Retina (tissue), 1 donor: ENCODE measurements at regions not wholly inside any gene's neighbourhood (a gene's known extent, or its start where the extent isn't known, plus 50 kb on each side); places are given as distances from the start of the nearest gene placed in this dataset.
"Not testable (repeated sequence)": the region's sequence is repeated elsewhere in the genome, so short reads cannot be mapped to it uniquely, and the experiment has no call there.

Experiments used
- DNase-seq: peaks from one replicate; pipeline ENCODE4 v3.0.0-alpha.2; 2016

GRCh38 chr12:9364224-9365176 is 156.3 kb upstream of the PZP start:
- peak; percentile 34 for DNase-seq

DNA sequence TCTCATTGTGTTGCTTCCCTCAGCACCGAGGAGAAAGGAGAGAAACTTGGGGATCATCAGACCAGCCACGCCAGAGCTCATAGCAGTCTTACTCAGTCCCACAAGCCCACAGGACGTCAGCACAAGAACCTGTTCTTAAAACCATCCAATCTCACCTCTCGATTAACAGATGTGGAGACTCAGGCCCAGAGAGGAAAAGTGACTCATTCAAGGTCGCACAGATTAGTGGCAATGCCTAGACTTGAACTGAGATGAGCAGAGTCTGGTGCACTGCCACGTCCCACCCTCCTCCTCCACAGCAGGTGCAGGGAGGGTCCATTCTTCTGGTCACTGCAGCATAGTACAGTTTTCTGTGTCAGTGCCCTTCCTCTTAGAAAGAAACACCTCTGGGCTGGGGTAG is 154.9 kb upstream of the PZP start:
- DNase-seq: no peak

DNA sequence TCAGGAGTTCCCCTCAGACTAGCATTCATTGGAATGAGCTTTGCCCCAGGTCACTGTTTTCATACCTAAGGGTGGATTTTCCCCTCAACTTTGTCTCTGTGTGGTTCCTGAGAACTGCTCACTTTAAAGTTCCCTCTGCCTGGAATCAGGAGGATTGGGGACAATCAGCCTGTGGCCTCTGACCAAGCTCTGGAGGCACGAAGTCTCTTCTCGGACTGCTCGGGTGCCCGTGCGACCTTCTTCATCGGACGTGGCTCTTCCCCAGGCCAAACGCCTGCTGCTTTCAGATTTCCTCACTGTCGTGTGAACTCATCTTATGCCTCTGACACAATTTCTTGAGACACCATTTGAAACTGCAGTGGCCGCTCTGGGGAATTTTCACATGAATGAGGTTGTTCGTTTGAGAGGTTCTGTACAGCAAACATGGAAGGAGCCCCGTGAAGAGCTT is 153.7 kb upstream of the PZP start:
- DNase-seq: peak; percentile 46

- DNase-seq: not testable (repeated sequence)
These were observed 146.0 kb upstream of the PZP start for GRCh38 chr12:9354009-9354754.

DNA sequence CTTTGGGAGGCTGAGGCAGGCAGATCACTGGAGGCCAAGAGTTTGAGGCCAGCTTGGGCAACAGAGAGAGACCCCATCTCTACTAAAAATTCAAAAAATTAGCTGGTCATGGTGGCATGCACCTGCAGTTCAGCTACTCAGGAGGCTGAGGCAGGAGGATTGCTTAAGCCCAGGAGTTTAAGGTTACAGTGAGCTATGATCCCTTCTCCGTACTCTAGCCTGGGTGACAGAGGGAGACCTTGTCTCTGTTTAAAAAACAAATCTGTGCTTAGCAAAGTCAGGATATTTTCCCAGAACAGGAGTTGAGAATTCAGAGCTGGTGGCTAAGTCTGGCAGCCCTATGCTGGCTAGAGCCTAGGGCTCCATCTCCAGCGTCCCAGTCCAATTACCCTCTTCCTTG is 142.9 kb upstream of the PZP start:
- no peak for DNase-seq

GRCh38 chr12:9349888-9350885 is 142.0 kb upstream of the PZP start:
- DNase-seq: no peak

GRCh38 chr12:9348906-9349518 is 140.8 kb upstream of the PZP start:
- DNase-seq: no peak

- DNase-seq: no peak
These were observed 139.3 kb upstream of the PZP start for GRCh38 chr12:9347328-9348127.

DNA sequence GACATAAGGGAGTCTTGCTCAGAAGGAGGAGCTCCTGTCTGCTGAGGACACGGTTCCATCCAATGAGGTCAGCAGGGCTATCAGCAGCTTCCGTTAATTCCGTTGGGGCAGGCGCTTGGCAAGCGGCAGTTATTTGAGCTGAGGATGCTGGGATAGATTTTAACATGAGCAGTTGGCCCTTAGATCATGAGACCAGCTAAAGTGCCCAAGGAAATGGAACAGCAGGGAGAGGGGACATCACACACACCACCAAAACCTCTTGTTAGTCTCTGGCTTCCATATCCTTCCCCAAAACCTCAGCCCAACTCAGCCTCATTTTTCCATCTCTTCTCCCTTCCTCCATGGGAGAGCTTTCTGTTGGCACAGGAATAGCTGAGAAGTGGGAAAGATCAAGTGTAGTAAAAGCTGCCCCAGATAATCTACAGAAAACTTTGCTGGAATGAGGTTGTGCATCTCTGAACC is 138.7 kb upstream of the PZP start:
- no peak for DNase-seq

DNA sequence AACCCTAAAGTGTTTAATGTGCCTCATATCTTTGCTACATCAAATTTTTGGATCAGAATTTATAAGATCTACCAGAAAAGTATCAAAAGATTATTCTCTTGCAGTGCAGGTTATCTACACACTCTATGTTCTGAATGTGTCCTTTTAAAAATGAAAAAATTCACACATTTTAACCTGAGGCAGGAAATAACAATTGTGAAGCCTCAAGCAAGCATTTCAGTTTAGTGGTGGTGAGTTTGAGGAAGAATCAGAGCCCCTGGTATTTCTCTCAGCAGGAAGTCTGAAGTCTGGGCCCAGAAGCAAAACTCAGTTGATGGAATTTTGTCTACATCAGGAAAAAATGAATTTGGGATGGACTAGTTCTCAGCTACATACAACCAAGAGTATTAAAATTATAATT is 137.0 kb upstream of the PZP start:
- no peak for DNase-seq

DNA sequence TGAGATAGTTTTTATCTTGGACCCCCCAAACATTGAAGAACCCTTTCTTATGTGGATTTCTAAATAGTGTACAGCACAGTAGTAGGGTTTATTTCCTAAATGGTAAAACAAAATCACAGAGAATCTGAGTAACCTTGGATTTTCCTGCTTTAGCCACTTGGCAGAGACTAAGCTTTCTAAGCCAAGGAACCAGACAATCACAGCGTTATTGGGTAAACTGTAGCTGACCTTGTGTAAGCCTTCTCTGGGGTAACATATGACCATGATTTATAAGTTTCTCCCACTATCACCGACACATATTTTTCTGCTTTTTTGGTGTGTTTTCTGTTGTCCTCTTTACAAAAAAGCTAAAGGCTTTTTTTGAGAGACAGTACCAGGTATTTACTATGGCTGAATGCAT is 136.3 kb upstream of the PZP start:
- DNase-seq: no peak

GRCh38 chr12:9343731-9344130 is 135.5 kb upstream of the PZP start:
- DNase-seq: no peak

- no peak for DNase-seq
These were observed 134.6 kb upstream of the PZP start for GRCh38 chr12:9342614-9343353.

GRCh38 chr12:9341260-9341585 is 133.0 kb upstream of the PZP start:
- DNase-seq: no peak

- no peak for DNase-seq
These were observed 132.4 kb upstream of the PZP start for GRCh38 chr12:9340422-9341259.

DNA sequence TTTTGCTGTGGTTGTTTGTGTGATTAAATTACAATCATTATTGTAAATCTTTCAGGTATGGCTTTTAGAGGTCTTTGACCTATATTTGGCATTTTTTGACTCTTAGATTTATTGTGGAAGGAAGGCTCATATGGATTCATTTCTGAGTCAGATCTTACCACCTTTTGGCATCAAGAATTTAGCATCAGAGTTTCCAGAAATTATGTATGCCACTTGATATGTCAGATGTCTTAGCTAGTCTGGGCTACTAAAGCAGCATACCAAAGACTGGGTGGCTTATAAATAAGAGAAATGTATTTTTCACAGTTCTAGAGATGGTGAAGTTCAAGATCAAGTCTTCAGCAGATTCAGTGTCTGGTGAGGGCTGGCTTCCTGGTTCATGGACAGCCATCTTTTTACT is 129.5 kb upstream of the PZP start:
- DNase-seq: no peak

GRCh38 chr12:9336375-9337011 is 128.3 kb upstream of the PZP start:
- not testable (repeated sequence) for DNase-seq

GRCh38 chr12:9335867-9336266 is 127.7 kb upstream of the PZP start:
- DNase-seq: no peak

DNA sequence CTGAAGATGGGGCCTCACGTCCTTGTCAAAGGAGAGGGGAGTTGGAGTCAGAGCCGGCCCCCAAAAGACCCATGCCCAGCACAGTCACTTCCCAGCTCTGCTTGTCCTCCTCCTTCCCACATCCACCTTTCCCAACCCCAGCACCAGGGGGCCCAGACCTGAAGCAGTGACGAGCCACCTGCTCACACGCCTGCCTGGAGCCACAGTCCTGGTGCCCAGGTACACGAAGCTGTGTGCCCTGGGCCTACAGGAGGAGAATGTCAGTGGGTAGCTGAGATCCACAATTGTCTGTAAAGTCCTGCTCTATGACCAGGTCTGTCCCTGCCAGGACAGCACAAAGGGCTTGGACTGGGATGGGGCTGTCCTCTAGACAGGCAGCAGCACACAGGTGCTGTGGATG is 126.8 kb upstream of the PZP start:
- DNase-seq: no peak
